Stimulated activated naive CD4-positive, alpha-beta T cell (primary cell): ENCODE measurements at regions not wholly inside any gene's neighbourhood (a gene's known extent, or its start where the extent isn't known, plus 50 kb on each side); places are given as distances from the start of the nearest gene placed in this dataset.
"Not testable (repeated sequence)": the region's sequence is repeated elsewhere in the genome, so short reads cannot be mapped to it uniquely, and the experiment has no call there.

Experiments
- DNase-seq, 6 experiments: peaks; one replicate each; lab custom pipeline; 2025; lab: John Stamatoyannopoulos, UW

DNA sequence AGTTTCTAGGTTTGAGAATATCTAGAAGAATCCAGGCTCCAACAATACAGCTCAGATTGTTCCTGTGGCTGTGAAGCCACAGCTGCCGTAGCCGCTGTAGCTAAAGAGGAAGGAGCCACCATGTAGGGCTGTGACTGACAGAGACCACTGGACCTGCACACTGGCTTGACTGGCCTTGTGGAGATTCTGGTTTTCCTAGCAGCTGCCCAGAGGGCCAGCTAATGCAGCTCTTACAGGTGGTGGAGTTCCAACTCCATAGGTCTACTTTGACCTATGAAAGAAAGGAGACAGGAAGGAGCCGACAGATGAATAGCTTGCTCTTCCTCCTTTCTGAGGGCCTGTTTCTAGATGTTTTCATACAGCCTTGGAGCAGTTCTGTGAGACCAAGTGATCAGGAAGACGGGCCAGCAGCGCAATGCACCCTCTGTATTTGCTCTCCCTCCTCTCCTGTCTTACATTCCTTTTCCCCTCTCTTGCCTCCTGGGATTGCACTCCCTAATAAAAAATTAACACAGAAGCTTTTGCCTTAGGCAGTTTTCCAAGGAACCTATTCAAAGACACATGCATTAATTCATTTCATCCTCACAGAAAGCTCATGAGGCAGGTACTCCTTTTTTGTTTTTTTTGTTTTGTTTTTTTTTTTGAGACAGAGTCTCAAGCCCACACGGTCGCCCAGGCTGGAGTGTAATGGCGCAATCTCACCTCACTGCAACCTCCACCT lies 51.8 kb upstream of the MYB start:
- DNase-seq: peak in 3 of 6 experiments; percentile 11 to 32 (median 18)

- peak in 4 of 6 experiments; percentile 9 to 64 (median 61) for DNase-seq
These were observed 52.7 kb upstream of the MYB start for GRCh38 chr6:135128268-135128914.

DNA sequence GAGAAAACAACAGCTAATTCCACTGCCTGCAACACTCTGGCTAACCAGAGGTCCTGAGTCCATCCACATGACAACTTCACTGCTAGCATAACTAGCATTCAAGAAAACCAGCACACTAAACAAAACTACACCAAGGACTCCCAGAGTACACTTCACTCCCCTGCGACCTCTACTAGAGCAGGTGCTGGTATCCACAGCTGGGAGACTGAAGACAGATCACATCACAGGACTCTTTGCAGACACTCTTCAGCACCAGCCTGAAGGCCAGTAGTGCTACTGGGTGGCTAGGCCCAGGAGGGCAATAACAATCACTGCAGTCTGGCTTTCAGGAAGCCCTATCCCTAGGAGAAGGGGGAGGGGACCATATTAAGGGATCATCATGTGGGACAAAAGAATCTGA lies 54.4 kb upstream of the MYB start:
- DNase-seq: no peak

- DNase-seq: no peak
These were observed 55.1 kb upstream of the MYB start for GRCh38 chr6:135126034-135126433.

DNA sequence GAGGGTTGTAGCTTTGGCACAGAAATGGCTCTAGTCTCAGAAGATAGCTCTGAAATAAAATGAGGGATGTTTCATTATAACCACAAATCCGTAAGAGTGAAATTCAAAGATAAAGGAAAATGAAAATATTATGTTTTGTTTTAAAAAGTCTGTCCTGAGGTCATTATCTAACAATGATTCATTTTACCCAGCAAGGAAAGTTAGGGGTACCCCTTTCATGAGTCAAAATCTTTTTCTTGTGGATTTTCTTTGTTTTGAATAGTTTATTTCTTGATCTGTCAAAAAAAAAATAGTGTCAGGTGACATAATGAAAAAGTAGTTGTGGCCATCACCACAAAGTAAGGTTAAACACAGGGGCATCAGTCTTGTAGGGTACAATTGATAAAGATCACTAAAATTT lies 59.7 kb upstream of the MYB start:
- no peak for DNase-seq

- DNase-seq: no peak
These were observed 62.9 kb upstream of the MYB start for GRCh38 chr6:135118134-135118730.

DNA sequence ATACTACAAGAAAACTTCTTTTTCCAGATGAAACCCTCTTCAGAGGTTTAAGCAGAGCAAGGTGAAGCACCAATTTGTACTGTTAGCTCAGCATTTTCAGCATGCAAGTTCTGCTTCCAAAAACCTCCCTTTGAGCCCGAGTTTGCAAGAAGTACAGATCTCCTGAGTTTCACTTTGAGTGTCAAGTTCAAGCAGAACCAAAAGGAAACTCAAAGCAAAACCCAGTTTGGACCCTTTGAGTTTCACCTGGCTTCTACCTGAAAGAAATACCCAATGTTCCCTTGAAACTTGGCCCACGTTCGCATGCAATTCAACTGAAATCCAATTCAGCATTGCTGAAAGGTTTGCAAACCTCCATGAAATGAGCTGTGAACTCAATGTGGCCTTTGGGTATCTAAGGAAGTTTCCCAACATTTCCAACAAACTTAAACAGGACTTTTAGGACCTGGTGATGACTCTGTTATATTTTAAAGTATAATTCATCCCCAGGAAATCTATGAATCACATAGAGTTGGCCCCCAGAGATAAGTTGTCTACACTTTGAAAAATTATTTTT lies 62.9 kb upstream of the HBS1L start:
- peak in 2 of 6 experiments; percentile 14 to 31 for DNase-seq

DNA sequence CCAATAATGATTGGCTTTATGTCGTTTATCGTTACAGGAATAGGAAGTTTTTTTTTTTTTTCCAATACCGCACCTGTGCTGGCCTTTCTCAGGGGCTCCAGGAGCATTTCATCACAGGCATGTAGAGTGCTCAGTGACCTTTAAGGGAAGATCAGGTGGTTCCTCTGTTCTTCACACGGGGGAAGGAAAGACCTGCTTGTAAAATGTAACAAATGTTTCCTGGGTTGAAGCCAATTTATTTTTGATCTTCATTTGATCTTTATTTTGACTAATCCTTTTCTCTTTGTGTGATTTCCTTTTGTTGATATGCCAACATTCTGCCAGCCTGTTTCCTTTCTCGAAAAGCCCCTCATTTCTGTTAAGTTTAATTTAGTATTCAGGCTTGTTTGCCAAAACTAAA lies 61.9 kb upstream of the HBS1L start:
- peak in 4 of 6 experiments; percentile 12 to 70 (median 68) for DNase-seq

GRCh38 chr6:135115834-135116233 lies 61.2 kb upstream of the HBS1L start:
- no peak for DNase-seq

DNA sequence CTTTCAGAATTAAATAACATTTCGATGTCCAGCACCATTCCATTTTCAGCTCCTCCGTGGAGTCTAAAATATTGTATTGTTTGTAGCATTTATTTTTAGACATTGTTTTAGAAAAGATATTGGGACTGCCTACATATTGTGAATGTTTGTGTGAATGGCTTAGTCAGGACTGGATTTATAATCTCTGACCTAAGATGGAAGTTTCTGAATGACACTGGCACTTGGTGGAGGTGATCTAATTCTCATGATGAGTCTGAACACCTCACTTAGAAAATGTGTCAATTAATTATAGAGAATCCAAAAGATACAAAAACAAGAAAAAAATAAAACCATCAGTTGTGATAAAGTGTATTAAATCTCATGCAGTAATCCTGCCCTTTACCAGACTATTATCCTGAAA lies 60.8 kb upstream of the HBS1L start:
- DNase-seq: no peak

DNA sequence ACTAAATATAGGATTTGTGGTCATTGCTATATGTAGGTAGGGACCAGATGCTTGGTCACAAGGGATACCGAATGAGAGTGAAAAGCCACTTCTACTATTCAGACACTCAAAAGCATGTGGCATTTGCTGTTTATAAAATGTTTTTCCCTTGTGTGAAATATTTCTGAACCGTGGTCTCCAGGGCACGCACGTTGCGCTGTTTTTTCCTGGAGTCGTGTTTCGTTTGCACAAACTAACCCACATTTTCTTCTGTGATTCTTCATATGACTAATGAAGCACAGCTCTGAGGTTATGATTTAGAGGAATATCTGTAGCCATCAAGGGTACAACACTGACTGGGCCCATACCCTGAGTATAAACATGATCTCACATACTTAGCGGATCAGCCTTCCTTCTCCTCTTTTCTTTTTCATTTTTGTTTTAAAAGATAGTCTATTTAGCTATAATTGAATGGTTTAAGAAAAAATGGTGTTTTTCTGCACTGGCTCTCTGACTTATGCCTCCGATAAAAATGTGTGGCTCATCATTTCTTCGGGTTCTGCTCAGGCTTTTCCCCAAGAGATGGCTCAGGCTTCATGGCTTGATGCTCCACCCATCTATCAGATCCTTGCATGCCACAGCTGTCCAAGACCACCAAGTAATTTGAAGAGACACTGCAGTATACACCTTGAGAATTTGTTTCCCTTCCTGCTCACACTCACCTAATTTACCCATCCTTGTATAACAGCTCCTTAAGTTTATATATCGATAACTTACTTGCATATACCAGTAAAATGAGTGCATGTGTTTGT lies 59.9 kb upstream of the HBS1L start:
- no peak for DNase-seq

GRCh38 chr6:135113860-135114259 lies 59.2 kb upstream of the HBS1L start:
- DNase-seq: no peak

GRCh38 chr6:135112951-135113350 lies 58.3 kb upstream of the HBS1L start:
- not testable (repeated sequence) for DNase-seq

DNA sequence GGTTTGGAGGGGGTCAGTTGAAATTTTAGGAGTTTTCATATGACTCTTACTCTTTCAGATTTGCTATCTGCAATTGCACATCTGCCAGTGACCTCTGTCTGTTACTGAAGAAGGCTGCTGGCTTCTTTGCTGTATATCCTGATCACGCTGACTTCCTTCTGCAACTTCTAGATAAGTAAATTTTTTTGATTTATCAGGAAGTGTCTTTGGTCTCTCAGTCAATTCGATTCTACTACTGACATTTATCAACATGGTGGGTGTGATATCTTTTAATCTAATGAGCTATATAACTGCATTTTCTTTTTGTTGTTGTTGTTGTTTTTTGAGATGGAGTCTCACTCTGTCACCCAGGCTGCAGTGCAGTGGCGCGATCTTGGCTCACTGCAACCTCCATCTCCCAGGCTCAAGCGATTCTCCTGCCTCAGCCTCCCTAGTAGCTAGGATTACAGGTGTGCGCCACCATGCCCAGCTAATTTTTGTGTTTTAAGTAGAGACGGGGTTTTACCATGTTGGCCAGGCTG lies 55.7 kb upstream of the HBS1L start:
- DNase-seq: not testable (repeated sequence)

DNA sequence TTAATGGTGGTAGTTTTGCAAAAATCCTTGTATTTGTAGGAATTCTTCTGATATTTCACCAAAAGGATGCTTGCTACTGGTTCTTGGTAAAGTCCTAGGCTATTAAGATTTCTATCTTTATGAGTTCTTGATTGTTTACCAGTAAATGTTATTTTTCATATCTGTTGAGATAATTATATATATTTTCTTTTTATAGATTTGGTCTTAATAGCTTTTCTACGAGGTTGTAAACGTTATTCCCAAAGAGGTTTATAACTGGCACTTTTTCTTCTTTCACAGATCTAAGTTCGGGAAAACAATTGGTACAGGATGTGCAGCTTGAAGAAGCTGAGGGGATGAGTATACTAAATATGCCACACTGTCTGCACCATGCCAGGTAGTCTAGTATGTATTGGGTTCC lies 55.1 kb upstream of the HBS1L start:
- DNase-seq: no peak

DNA sequence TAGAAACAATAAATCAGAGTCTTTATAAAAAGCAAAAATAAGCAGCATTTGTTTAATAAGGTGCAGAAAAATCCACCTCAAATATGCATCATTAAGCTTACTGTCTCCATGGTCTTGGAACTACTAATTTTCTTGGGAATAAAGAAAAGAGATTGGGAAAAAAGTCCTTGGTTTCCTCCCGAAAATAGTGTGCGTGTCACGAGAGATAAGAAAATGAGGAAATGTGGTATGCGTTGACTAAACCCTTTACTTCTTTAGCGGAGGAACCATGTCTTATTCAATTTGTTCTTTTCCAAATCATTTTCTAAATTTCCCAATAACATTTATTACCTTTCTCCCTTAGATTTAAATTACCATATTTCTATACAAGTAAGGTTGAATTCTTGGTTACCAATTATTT lies 54.1 kb upstream of the HBS1L start:
- DNase-seq: no peak

DNA sequence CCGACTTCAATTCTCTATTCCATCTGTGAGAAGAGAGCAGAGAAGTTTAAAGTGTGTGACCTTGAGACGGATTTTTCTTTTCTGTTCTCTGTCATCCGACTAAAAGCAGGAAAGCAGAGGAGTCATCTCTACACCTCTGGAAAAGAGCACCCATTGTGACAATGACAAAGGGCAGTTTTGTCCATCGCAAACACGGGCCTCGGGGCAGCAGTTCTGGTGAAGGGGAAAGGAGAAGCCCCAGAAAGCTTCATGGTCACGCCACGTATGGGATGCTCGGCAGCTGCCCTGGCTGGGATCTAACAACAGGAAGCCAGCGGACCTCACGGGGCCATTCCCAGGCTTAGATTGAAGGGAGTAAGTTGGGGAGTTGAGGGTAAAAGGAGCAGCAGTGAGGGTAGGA lies 52.0 kb upstream of the HBS1L start:
- DNase-seq: no peak

GRCh38 chr6:135105710-135106109 lies 51.1 kb upstream of the HBS1L start:
- DNase-seq: no peak

DNA sequence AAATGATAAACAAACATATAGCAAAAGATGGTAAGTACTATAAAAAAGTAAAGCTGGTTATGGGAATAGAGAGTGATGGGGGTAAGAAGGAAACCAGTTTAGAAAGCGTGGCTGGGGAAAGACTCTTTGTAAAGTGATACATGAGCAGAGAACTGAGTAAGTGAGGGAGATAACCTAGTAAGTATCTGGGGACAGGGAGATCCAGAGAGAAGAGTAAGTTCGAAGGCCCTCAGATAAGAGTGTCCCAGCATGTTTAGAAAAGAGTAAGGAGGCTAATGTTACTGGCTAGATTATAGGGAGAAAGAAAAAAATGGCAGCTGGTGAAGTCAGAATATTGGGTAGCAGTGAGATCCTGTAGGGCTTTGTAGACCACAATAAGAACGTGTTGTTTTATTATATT lies 50.7 kb upstream of the HBS1L start:
- DNase-seq: no peak
